H1 (cell line): ENCODE measurements at regions not wholly inside any gene's neighbourhood (a gene's known extent, or its start where the extent isn't known, plus 50 kb on each side); places are given as distances from the start of the nearest gene placed in this dataset.

Source experiments
- CTCF ChIA-PET: fragments of 300-600 bp; sonication (Branson Sonifier 250); formaldehyde crosslinking; loops from one replicate; lab custom pipeline; 2021; ENCODE audit not compliant: partially characterized antibody; lab: Charles Lee
- POLR2A ChIA-PET: fragments of 300-600 bp; sonication (Branson Sonifier 250); formaldehyde crosslinking; loops from one replicate; lab custom pipeline; 2021; ENCODE audit warnings: inconsistent platforms; ENCODE audit not compliant: partially characterized antibody; lab: Charles Lee
- DNase-seq, 2 experiments: peaks; one replicate each; pipeline versions ENCODE4 v3.0.0 to v3.0.0-alpha.2; 2010 to 2022; ENCODE audit warnings: low spot score in 2 of 2, low read depth in 1 of 2, mixed read lengths in 1 of 2
- FAIRE-seq: peaks from 2 replicates; lab custom pipeline; 2011; peaks lifted over from hg19 to GRCh38; lab: Jason Lieb, UNC
- H2AFZ ChIP-seq: 2 replicates; pipeline ENCODE4 v1.8.1; 2012; ENCODE audit warnings: low read length, inconsistent platforms
- H2AK5ac ChIP-seq: 2 replicates; pipeline ENCODE4 v1.6.1; 2013; ENCODE audit warnings: low read depth, low read length
- H2BK120ac ChIP-seq: replicated peaks from 2 replicates; pipeline ENCODE3; 2013; ENCODE audit warnings: low read depth, low read length, inconsistent platforms
- H2BK12ac ChIP-seq: 2 replicates; pipeline ENCODE4 v1.6.1; 2013; ENCODE audit warnings: low read depth, low read length
- H2BK15ac ChIP-seq: 2 replicates; pipeline ENCODE4 v1.6.1; 2013; ENCODE audit warnings: low read length
- H2BK20ac ChIP-seq: 2 replicates; pipeline ENCODE4 v1.6.1; 2013; ENCODE audit warnings: low read length
- H2BK5ac ChIP-seq: 2 replicates; pipeline ENCODE4 v1.6.1; 2013; ENCODE audit warnings: low read depth, low read length
- H3K14ac ChIP-seq: 2 replicates; pipeline ENCODE4 v1.6.1; 2013; ENCODE audit warnings: inconsistent platforms; ENCODE audit not compliant: insufficient read length
- H3K18ac ChIP-seq: 2 replicates; pipeline ENCODE4 v1.6.1; 2013; ENCODE audit warnings: low read length; ENCODE audit errors: extremely low read depth
- H3K23ac ChIP-seq: 2 replicates; pipeline ENCODE4 v1.6.1; 2013; ENCODE audit warnings: inconsistent platforms; ENCODE audit not compliant: insufficient read length
- H3K23me2 ChIP-seq: 2 replicates; pipeline ENCODE4 v1.6.1; 2013; ENCODE audit warnings: low read depth, low read length
- H3K27ac ChIP-seq: 2 replicates; pipeline ENCODE4 v1.6.1; 2011; ENCODE audit warnings: low read depth, low read length, inconsistent platforms
- H3K27me3 ChIP-seq, 4 experiments: replicated peaks in 1 of 4; 1 replicate in 1 of 4; 2 replicates in 3 of 4; pipeline versions ENCODE4 v1.6.1 to v1.8.1; 2011 to 2013; ENCODE audit warnings: low read length in 3 of 4, mild to moderate bottlenecking in 3 of 4, inconsistent platforms in 2 of 4, mixed read lengths in 2 of 4, moderate library complexity in 1 of 4; ENCODE audit not compliant: control insufficient read depth in 3 of 4, insufficient read depth in 3 of 4; ENCODE audit errors: extremely low read depth in 1 of 4
- H3K36me3 ChIP-seq, 4 experiments: 2 replicates each; pipeline versions ENCODE4 v1.6.1 to v1.8.1; 2011 to 2013; ENCODE audit warnings: mild to moderate bottlenecking in 4 of 4, low read length in 3 of 4, moderate library complexity in 2 of 4, control low read depth in 1 of 4, inconsistent platforms in 1 of 4; ENCODE audit not compliant: insufficient read depth in 4 of 4, control insufficient read depth in 2 of 4
- H3K4ac ChIP-seq: replicated peaks from 2 replicates; pipeline ENCODE3; 2013; ENCODE audit warnings: low read length, low read depth, mixed read lengths, inconsistent platforms; ENCODE audit not compliant: insufficient read length
- H3K4me1 ChIP-seq, 4 experiments: replicated peaks in 1 of 4; 1 replicate in 1 of 4; 2 replicates in 3 of 4; pipeline versions ENCODE4 v1.6.1 to v1.8.1; 2011 to 2013; ENCODE audit warnings: low read length in 3 of 4, inconsistent platforms in 2 of 4, mixed read lengths in 1 of 4; ENCODE audit not compliant: insufficient read depth in 4 of 4, control insufficient read depth in 3 of 4
- H3K4me2 ChIP-seq, 2 experiments: 2 replicates each; pipeline versions ENCODE4 v1.6.1 to v1.8.1; 2011 to 2013; ENCODE audit warnings: low read depth in 2 of 2, low read length in 2 of 2, control low read depth in 1 of 2, inconsistent platforms in 1 of 2, mild to moderate bottlenecking in 1 of 2; ENCODE audit not compliant: insufficient read depth in 1 of 2
- H3K4me3 ChIP-seq, 4 experiments: fragments of 200-600, 300-600 bp in 1 of 4; sonication (generic), shearing (Covaris generic), sonication (Bioruptor Twin) in 1 of 4; 2 replicates each; pipeline versions ENCODE4 v1.5.1 to v1.8.1; 2011 to 2016; ENCODE audit warnings: low read length in 4 of 4, low read depth in 3 of 4, control low read depth in 2 of 4, inconsistent platforms in 2 of 4, mild to moderate bottlenecking in 2 of 4, mixed read lengths in 1 of 4, moderate library complexity in 1 of 4; ENCODE audit not compliant: insufficient read depth in 2 of 4; ENCODE audit errors: extremely low read depth in 1 of 4
- H3K56ac ChIP-seq: replicated peaks from 2 replicates; pipeline ENCODE3; 2013; ENCODE audit warnings: low read depth, mild to moderate bottlenecking, mixed read lengths, low read length, inconsistent platforms; ENCODE audit not compliant: insufficient read length
- H3K79me1 ChIP-seq: 2 replicates; pipeline ENCODE4 v1.6.1; 2013; ENCODE audit warnings: low read depth, low read length, control low read depth
- H3K79me2 ChIP-seq, 2 experiments: 2 replicates each; pipeline versions ENCODE4 v1.6.1 to v1.8.1; 2012 to 2013; ENCODE audit warnings: low read length in 2 of 2, mild to moderate bottlenecking in 2 of 2, inconsistent platforms in 1 of 2; ENCODE audit not compliant: insufficient read depth in 2 of 2, control insufficient read depth in 1 of 2
- H3K9ac ChIP-seq, 4 experiments: replicated peaks in 1 of 4; 1 replicate in 1 of 4; 2 replicates in 3 of 4; pipeline versions ENCODE4 v1.6.1 to v1.8.1; 2011 to 2013; ENCODE audit warnings: low read depth in 3 of 4, low read length in 3 of 4, control low read depth in 2 of 4, mild to moderate bottlenecking in 2 of 4, moderate library complexity in 2 of 4, inconsistent platforms in 1 of 4; ENCODE audit errors: extremely low read depth in 1 of 4
- H3K9me3 ChIP-seq, 2 experiments: 2 replicates each; pipeline versions ENCODE4 v1.6.1 to v1.8.1; 2012 to 2013; ENCODE audit warnings: mild to moderate bottlenecking in 2 of 2, moderate library complexity in 2 of 2, control low read depth in 1 of 2, inconsistent platforms in 1 of 2, low read depth in 1 of 2, low read length in 1 of 2, mixed read lengths in 1 of 2; ENCODE audit not compliant: insufficient read depth in 2 of 2
- H4K20me1 ChIP-seq, 2 experiments: replicated peaks in 1 of 2; 2 replicates each; pipeline versions ENCODE3 to v1.8.1; 2011 to 2013; ENCODE audit warnings: inconsistent platforms in 2 of 2, low read length in 2 of 2, mild to moderate bottlenecking in 1 of 2; ENCODE audit not compliant: insufficient read depth in 2 of 2, control insufficient read depth in 1 of 2
- H4K5ac ChIP-seq: 2 replicates; pipeline ENCODE4 v1.6.1; 2013; ENCODE audit warnings: low read length, low read depth, mixed read lengths, inconsistent platforms; ENCODE audit not compliant: insufficient read length
- H4K8ac ChIP-seq: 2 replicates; pipeline ENCODE4 v1.8.0; 2013; ENCODE audit warnings: mild to moderate bottlenecking, moderate library complexity, low read length, inconsistent platforms; ENCODE audit not compliant: insufficient read depth; ENCODE audit errors: extremely low read depth
- H4K91ac ChIP-seq: replicated peaks from 2 replicates; pipeline ENCODE3; 2013; ENCODE audit warnings: low read length, mixed read lengths, inconsistent platforms; ENCODE audit not compliant: insufficient read length
- BACH1 ChIP-seq: IDR thresholded peaks from 2 replicates; pipeline ENCODE4 v1.6.1; 2012; ENCODE audit warnings: low read length, improper control_type of control experiment
- CREB1 ChIP-seq: IDR thresholded peaks from 2 replicates; pipeline ENCODE4 v1.6.1; 2012; ENCODE audit warnings: inconsistent platforms
- EGR1 ChIP-seq: IDR thresholded peaks from 2 replicates; pipeline ENCODE4 v1.6.1; 2011; ENCODE audit warnings: low read depth, low read length, borderline replicate concordance
- EP300 ChIP-seq, 2 experiments: IDR thresholded peaks; 1 replicate in 1 of 2; 2 replicates in 1 of 2; pipeline ENCODE4 v1.6.1; 2011 to 2012; ENCODE audit warnings: low read depth in 2 of 2, low read length in 2 of 2, mild to moderate bottlenecking in 2 of 2, borderline replicate concordance in 1 of 2, inconsistent platforms in 1 of 2, moderate library complexity in 1 of 2
- KDM5A ChIP-seq: fragments of 200-600 bp; IDR thresholded peaks from 2 replicates; pipeline ENCODE4 v1.7.1; 2012; ENCODE audit warnings: mild to moderate bottlenecking, low read length, inconsistent platforms, mixed read lengths
- RAD21 ChIP-seq, 2 experiments: IDR thresholded peaks in 1 of 2; conservative IDR thresholded peaks in 1 of 2; 2 replicates each; pipeline ENCODE4 v1.6.1; 2011; ENCODE audit warnings: low read depth in 2 of 2, low read length in 2 of 2, improper control_type of control experiment in 1 of 2, inconsistent platforms in 1 of 2, mild to moderate bottlenecking in 1 of 2, moderate library complexity in 1 of 2
- RBBP5 ChIP-seq: IDR thresholded peaks from 2 replicates; pipeline ENCODE4 v1.7.1; 2012; ENCODE audit warnings: low read depth, mild to moderate bottlenecking, inconsistent platforms, low read length, moderate library complexity, borderline replicate concordance
- SIX5 ChIP-seq: IDR thresholded peaks from 2 replicates; pipeline ENCODE4 v1.6.1; 2011; ENCODE audit warnings: mild to moderate bottlenecking, low read depth, low read length
- TBP ChIP-seq: IDR thresholded peaks from 2 replicates; pipeline ENCODE4 v1.6.1; 2011; ENCODE audit warnings: low read depth, low read length, improper control_type of control experiment
- TEAD4 ChIP-seq: IDR thresholded peaks from 2 replicates; pipeline ENCODE4 v1.6.1; 2012; ENCODE audit warnings: low read depth, low read length, inconsistent platforms, mixed read lengths
- ZNF274 ChIP-seq: IDR thresholded peaks from 2 replicates; pipeline ENCODE4 v1.7.0; 2012; ENCODE audit warnings: low read length, borderline replicate concordance; ENCODE audit errors: extremely low read depth
- WGBS, 2 experiments: shearing (Covaris generic) in 1 of 2; methylation state at CpG; one replicate each; pipeline versions ENCODE4 v1.1.6 to v1.1.7; 2013 to 2015; ENCODE audit warnings: low lambda C conversion rate in 2 of 2, mixed read lengths in 2 of 2, inconsistent platforms in 1 of 2, low coverage in 1 of 2, missing lambda C conversion rate in 1 of 2; ENCODE audit not compliant: insufficient replicate concordance in 2 of 2, insufficient coverage in 1 of 2, insufficient read length in 1 of 2; ENCODE audit errors: extremely low coverage in 1 of 2, missing lambda C conversion rate in 1 of 2; 5-methylcytosine and 5-hydroxymethylcytosine counted together

- Histone ChIP-seq H3K4me3 (peak overlapping the region; percentile 12 to 52 (median 34); a peak in 6 of 8 replicates), H2BK15ac (peak overlapping the region; percentile 95; the same call in 1 of the 2 replicates), H3K9ac (no peak overlapping the region), H2BK5ac (0 out of 2 replicates have a peak overlapping the region, but pooled peaks have one; percentile 55), H3K14ac (no peak overlapping the region), H2BK12ac (peak overlapping the region; percentile 68; the same call in 1 of the 2 replicates), H3K27me3 (no peaks in the 10 kb centered on the region), H4K5ac (no peak overlapping the region), H4K20me1 (no peaks in the 10 kb centered on the region), H3K4me2 (peak overlapping the region; percentile 22 to 67; a peak in 3 of 4 replicates), H2AFZ (peak overlapping the region; percentile 98; the same call in 1 of the 2 replicates), H3K27ac (no peak overlapping the region), H3K9me3 (no peaks in the 10 kb centered on the region), H3K79me2 (no peaks in the 10 kb centered on the region), H4K8ac (no peak overlapping the region), H2BK20ac (0 out of 2 replicates have a peak overlapping the region, but pooled peaks have one; percentile 91), H2BK120ac (no peak overlapping the region), H3K36me3 (no peaks in the 10 kb centered on the region), H3K23ac (no peak overlapping the region), H3K79me1 (no peaks in the 10 kb centered on the region), H3K23me2 (peaks cover 2% of the 10 kb centered on the region; the same call in 1 of the 2 replicates), H2AK5ac (no peak overlapping the region), H3K56ac (no peak overlapping the region), H3K4ac (no peak overlapping the region), H4K91ac (no peak overlapping the region), H3K18ac (peak overlapping the region; percentile 64; the same call in 1 of the 2 replicates), H3K4me1 (peaks cover 0 to 9% (median 1%) of the 10 kb centered on the region in 4 experiments; a peak in 4 of 7 replicates)
- FAIRE-seq (no peak), DNase-seq (peak; percentile 53 to 90)
- WGBS, 2 experiments = 27% methylated on average over 15 of the region's 19 CpGs; no CpG with 5 or more reads in 1 of the 2 experiments
- POLR2A ChIA-PET = interaction anchor here (0.5 kb wide), 1 partner anchor 22 kb away, joined by 3 read pairs; no protein-coding TSS in a partner anchor
- CTCF ChIA-PET = interaction anchor here (0.6 to 4.8 kb wide), 38 partner anchors 8 to 1013 kb away, joined by 3 to 25 read pairs (median 4); no protein-coding TSS in a partner anchor
- TF ChIP-seq TEAD4 (0 out of 2 replicates have a peak, but pooled peaks have one; percentile 14), EGR1 (no peak), BACH1 (peak; percentile 38; the same call in 1 of the 2 replicates), EP300 (IDR thresholded peaks at IDR 0.05; ENCODE audit: borderline replicate concordance in 1 of 2, low read depth in 2 of 2, low read length in 2 of 2) (no peak), TBP (no peak), ZNF274 (no peak), SIX5 (no peak), CREB1 (no peak), KDM5A (no peak), RAD21 (IDR thresholded peaks at IDR 0.05 in 1 of 2, conservative IDR thresholded peaks at IDR 0.05 in 1 of 2; ENCODE audit: low read depth in 2 of 2, low read length in 2 of 2) (peak; percentile 86 to 89), RBBP5 (no peak)
Observed at GRCh38 chr15:85858586-85859375, 64.1 kb upstream of the KLHL25 start.
